A549 (cell line): ENCODE measurements at regions not wholly inside any gene's neighbourhood (a gene's known extent, or its start where the extent isn't known, plus 50 kb on each side); places are given as distances from the start of the nearest gene placed in this dataset.

Experiments
- ATAC-seq, 2 experiments: fragments of 200-7000 bp in 1 of 2; fragments of >200 bp in 1 of 2; cut with Nextera tagmentation in 1 of 2; cut with Tn5 transposase in 1 of 2; 3 replicates each; pipeline versions ENCODE4 v1.8.0 to v1.9.1; 2018 to 2020; ENCODE audit warnings: mild to moderate bottlenecking in 1 of 2, moderate library complexity in 1 of 2
- CTCF ChIA-PET: fragments of 300-600 bp; sonication (Branson Sonifier 250); formaldehyde crosslinking; extraction: SDS; loops from one replicate; lab custom pipeline; 2021; ENCODE audit warnings: antibody characterized with exemption, inconsistent platforms; lab: Yijun Ruan, JAX
- POLR2A ChIA-PET: fragments of 350-600 bp; formaldehyde crosslinking; extraction: SDS; loops from one replicate; lab custom pipeline; 2021; ENCODE audit warnings: antibody characterized with exemption, inconsistent platforms; lab: Yijun Ruan, JAX
- DNase-seq, 2 experiments: peaks; one replicate each; pipeline versions ENCODE4 v3.0.0 to v3.0.0-alpha.2; 2011 to 2016; ENCODE audit warnings: low read depth in 1 of 2, low spot score in 1 of 2
- FAIRE-seq: peaks from 2 replicates; lab custom pipeline; 2011; peaks lifted over from hg19 to GRCh38; lab: Jason Lieb, UNC
- H3K27ac ChIP-seq, 2 experiments: fragments of >200 bp; sonication (Bioruptor Twin); formaldehyde crosslinking; 3 replicates each; pipeline ENCODE4 v1.5.1; 2016 to 2017
- H3K4me1 ChIP-seq: fragments of >200 bp; sonication (Bioruptor Twin); formaldehyde crosslinking; 3 replicates; pipeline ENCODE4 v1.6.1; 2016
- H3K4me2 ChIP-seq: fragments of >200 bp; sonication (Bioruptor Twin); formaldehyde crosslinking; 3 replicates; pipeline ENCODE4 v1.6.1; 2016
- H3K4me3 ChIP-seq: fragments of >200 bp; sonication (Bioruptor Twin); formaldehyde crosslinking; 3 replicates; pipeline ENCODE4 v1.5.1; 2016
- H3K9me3 ChIP-seq: fragments of >200 bp; sonication (Bioruptor Twin); formaldehyde crosslinking; 3 replicates; pipeline ENCODE4 v1.6.1; 2016
- CBX2 ChIP-seq: fragments of 200-600 bp; sonication (generic); IDR thresholded peaks from 2 replicates; pipeline ENCODE4 v1.6.1; 2016; ENCODE audit warnings: low read depth, mild to moderate bottlenecking, borderline replicate concordance
- CBX8 ChIP-seq: fragments of 200-600 bp; sonication (generic); IDR thresholded peaks from 2 replicates; pipeline ENCODE4 v1.6.1; 2016
- CEBPB ChIP-seq, 2 experiments: fragments of >200 bp in 1 of 2; sonication (Bioruptor Twin) in 1 of 2; formaldehyde crosslinking in 1 of 2; IDR thresholded peaks; 2 replicates each; pipeline ENCODE4 v1.6.1; 2012 to 2016
- CHD2 ChIP-seq: fragments of 150-350 bp; IDR thresholded peaks from 2 replicates; pipeline ENCODE4 v1.6.1; 2014; ENCODE audit warnings: low read length; ENCODE audit not compliant: partially characterized antibody
- EHF ChIP-seq: fragments of 250-450 bp; sonication (Bioruptor Pico); IDR thresholded peaks from 2 replicates; pipeline ENCODE4 v1.5.0; 2020; ENCODE audit warnings: mild to moderate bottlenecking
- EP300 ChIP-seq, 2 experiments: fragments of >200 bp; sonication (Bioruptor Twin); formaldehyde crosslinking; IDR thresholded peaks; 2 replicates in 1 of 2; 3 replicates in 1 of 2; pipeline ENCODE4 v1.6.1; 2016 to 2017
- FOXS1 ChIP-seq: fragments of 250-450 bp; sonication (Bioruptor Pico); IDR thresholded peaks from 2 replicates; pipeline ENCODE4 v1.5.0; 2020; ENCODE audit warnings: mild to moderate bottlenecking, moderate library complexity
- GATA3 ChIP-seq: IDR thresholded peaks from 2 replicates; pipeline ENCODE4 v1.6.1; 2012; ENCODE audit warnings: borderline replicate concordance
- HES2 ChIP-seq: fragments of >200 bp; sonication (Bioruptor Twin); formaldehyde crosslinking; IDR thresholded peaks from 2 replicates; pipeline ENCODE4 v1.6.1; 2016
- HMGXB4 ChIP-seq: fragments of 250-450 bp; sonication (Bioruptor Pico); IDR thresholded peaks from 2 replicates; pipeline ENCODE4 v1.5.0; 2021; ENCODE audit warnings: mild to moderate bottlenecking, moderate library complexity, borderline replicate concordance
- JUN ChIP-seq, 2 experiments: fragments of >200 bp; sonication (Bioruptor Twin); formaldehyde crosslinking; IDR thresholded peaks; 2 replicates in 1 of 2; 3 replicates in 1 of 2; pipeline ENCODE4 v1.6.1; 2016 to 2017
- KDM5A ChIP-seq: fragments of 200-600 bp; sonication (generic); IDR thresholded peaks from 2 replicates; pipeline ENCODE4 v1.6.1; 2016; ENCODE audit warnings: antibody characterized with exemption, mild to moderate bottlenecking
- MYC ChIP-seq: IDR thresholded peaks from 2 replicates; pipeline ENCODE4 v1.6.1; 2012; ENCODE audit warnings: mild to moderate bottlenecking, inconsistent platforms, low read length, improper control_type of control experiment, borderline replicate concordance
- PHF8 ChIP-seq: fragments of 200-600 bp; sonication (generic); IDR thresholded peaks from 2 replicates; pipeline ENCODE4 v1.6.1; 2016; ENCODE audit warnings: low read depth, mild to moderate bottlenecking, antibody characterized with exemption, moderate library complexity, borderline replicate concordance
- POLR2A ChIP-seq: IDR thresholded peaks from 2 replicates; pipeline ENCODE4 v1.6.1; 2012; ENCODE audit warnings: mild to moderate bottlenecking, low read length
- RAD21 ChIP-seq, 2 experiments: fragments of >200 bp in 1 of 2; sonication (Bioruptor Twin) in 1 of 2; formaldehyde crosslinking in 1 of 2; IDR thresholded peaks in 1 of 2; conservative IDR thresholded peaks in 1 of 2; 2 replicates in 1 of 2; 3 replicates in 1 of 2; pipeline ENCODE4 v1.6.1; 2012 to 2018; ENCODE audit warnings: inconsistent platforms in 1 of 2
- SMC3 ChIP-seq: fragments of >200 bp; sonication (Bioruptor Twin); formaldehyde crosslinking; IDR thresholded peaks from 3 replicates; pipeline ENCODE4 v1.6.1; 2018; ENCODE audit warnings: inconsistent platforms
- SREBF2 ChIP-seq: fragments of 450-650 bp; IDR thresholded peaks from 2 replicates; pipeline ENCODE4 v1.6.1; 2014; ENCODE audit warnings: mild to moderate bottlenecking, moderate library complexity
- TP53 ChIP-seq: fragments of 250-450 bp; sonication (Bioruptor Pico); IDR thresholded peaks from 2 replicates; pipeline ENCODE4 v1.5.0; 2021; ENCODE audit warnings: mild to moderate bottlenecking, moderate library complexity
- WGBS: methylation state at CpG from one replicate; pipeline ENCODE4 v1.1.6; 2017; ENCODE audit errors: missing lambda C conversion rate; 5-methylcytosine and 5-hydroxymethylcytosine counted together
- TF ChIP-seq, protein P1 (sequence below): fragments of 150-350 bp; IDR thresholded peaks from 2 replicates; pipeline ENCODE4 v1.6.1; 2014; ENCODE audit warnings: low read depth, mild to moderate bottlenecking, low read length
- TF ChIP-seq, protein P2 (sequence below): fragments of >200 bp; sonication (Bioruptor Twin); formaldehyde crosslinking; IDR thresholded peaks from 3 replicates; pipeline ENCODE4 v1.5.1; 2016
- TF ChIP-seq, protein P3 (sequence below): fragments of 250-450 bp; sonication (Bioruptor Pico); IDR thresholded peaks from 2 replicates; pipeline ENCODE4 v1.5.0; 2020; ENCODE audit warnings: low read depth, mild to moderate bottlenecking, moderate library complexity
- TF ChIP-seq, protein P4 (sequence below): fragments of >200 bp; sonication (Bioruptor Twin); formaldehyde crosslinking; IDR thresholded peaks from 3 replicates; pipeline ENCODE4 v1.6.1; 2016

- CTCF ChIA-PET = no interaction called here
These were observed 57.8 kb upstream of the TPP2 start for GRCh38 chr13:102538938-102539337.

GRCh38 chr13:102536695-102537485, 59.9 kb upstream of the TPP2 start:
- H3K4me1 ChIP-seq = no peaks in the 10 kb centered on the region
- H3K27ac ChIP-seq = no peak overlapping the region
- H3K4me2 ChIP-seq = no peak overlapping the region
- CTCF ChIA-PET = interaction anchor here (1.0 kb wide), 1 partner anchor 30 kb away, joined by 3 read pairs; no protein-coding TSS in a partner anchor
- WGBS = 8% methylated on average over 4 of the region's 8 CpGs
- no peak overlapping the region for H3K4me3 ChIP-seq
- H3K9me3 ChIP-seq = no peaks in the 10 kb centered on the region
- ATAC-seq = no peak
- no peak for FAIRE-seq
- no peak for DNase-seq
- POLR2A ChIA-PET = no interaction called here
- no peak for TF ChIP-seq RAD21 (conservative IDR thresholded peaks at IDR 0.05 in 1 of 2, IDR thresholded peaks at IDR 0.05 in 1 of 2)
- no peak for TF ChIP-seq KDM5A
- no peak for TF ChIP-seq GATA3
- TF ChIP-seq, protein P1, sequence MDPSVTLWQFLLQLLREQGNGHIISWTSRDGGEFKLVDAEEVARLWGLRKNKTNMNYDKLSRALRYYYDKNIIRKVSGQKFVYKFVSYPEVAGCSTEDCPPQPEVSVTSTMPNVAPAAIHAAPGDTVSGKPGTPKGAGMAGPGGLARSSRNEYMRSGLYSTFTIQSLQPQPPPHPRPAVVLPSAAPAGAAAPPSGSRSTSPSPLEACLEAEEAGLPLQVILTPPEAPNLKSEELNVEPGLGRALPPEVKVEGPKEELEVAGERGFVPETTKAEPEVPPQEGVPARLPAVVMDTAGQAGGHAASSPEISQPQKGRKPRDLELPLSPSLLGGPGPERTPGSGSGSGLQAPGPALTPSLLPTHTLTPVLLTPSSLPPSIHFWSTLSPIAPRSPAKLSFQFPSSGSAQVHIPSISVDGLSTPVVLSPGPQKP = no peak
- no peak for TF ChIP-seq EP300 (IDR thresholded peaks at IDR 0.05)
- no peak for TF ChIP-seq FOXS1
- no peak for TF ChIP-seq CBX8

More at GRCh38 chr13:102538938-102539337, 57.8 kb upstream of the TPP2 start:
- H3K9me3 ChIP-seq = no peaks in the 10 kb centered on the region
- DNase-seq (no peak), ATAC-seq (no peak)
- TF ChIP-seq RAD21 (conservative IDR thresholded peaks at IDR 0.05 in 1 of 2, IDR thresholded peaks at IDR 0.05 in 1 of 2) (no peak), HES2 (no peak), POLR2A (no peak), MYC (no peak), EP300 (IDR thresholded peaks at IDR 0.05) (no peak), EHF (CRISPR knock-in tag) (no peak), TP53 (CRISPR knock-in tag) (no peak), CEBPB (IDR thresholded peaks at IDR 0.05) (no peak), CBX2 (no peak), CHD2 (no peak), HMGXB4 (CRISPR knock-in tag) (no peak), SMC3 (no peak), JUN (IDR thresholded peaks at IDR 0.05) (no peak), SREBF2 (no peak), PHF8 (no peak)
- TF ChIP-seq, protein P1 = no peak
- TF ChIP-seq, protein P2, sequence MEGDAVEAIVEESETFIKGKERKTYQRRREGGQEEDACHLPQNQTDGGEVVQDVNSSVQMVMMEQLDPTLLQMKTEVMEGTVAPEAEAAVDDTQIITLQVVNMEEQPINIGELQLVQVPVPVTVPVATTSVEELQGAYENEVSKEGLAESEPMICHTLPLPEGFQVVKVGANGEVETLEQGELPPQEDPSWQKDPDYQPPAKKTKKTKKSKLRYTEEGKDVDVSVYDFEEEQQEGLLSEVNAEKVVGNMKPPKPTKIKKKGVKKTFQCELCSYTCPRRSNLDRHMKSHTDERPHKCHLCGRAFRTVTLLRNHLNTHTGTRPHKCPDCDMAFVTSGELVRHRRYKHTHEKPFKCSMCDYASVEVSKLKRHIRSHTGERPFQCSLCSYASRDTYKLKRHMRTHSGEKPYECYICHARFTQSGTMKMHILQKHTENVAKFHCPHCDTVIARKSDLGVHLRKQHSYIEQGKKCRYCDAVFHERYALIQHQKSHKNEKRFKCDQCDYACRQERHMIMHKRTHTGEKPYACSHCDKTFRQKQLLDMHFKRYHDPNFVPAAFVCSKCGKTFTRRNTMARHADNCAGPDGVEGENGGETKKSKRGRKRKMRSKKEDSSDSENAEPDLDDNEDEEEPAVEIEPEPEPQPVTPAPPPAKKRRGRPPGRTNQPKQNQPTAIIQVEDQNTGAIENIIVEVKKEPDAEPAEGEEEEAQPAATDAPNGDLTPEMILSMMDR = no peak
- TF ChIP-seq, protein P3, sequence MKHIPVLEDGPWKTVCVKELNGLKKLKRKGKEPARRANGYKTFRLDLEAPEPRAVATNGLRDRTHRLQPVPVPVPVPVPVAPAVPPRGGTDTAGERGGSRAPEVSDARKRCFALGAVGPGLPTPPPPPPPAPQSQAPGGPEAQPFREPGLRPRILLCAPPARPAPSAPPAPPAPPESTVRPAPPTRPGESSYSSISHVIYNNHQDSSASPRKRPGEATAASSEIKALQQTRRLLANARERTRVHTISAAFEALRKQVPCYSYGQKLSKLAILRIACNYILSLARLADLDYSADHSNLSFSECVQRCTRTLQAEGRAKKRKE (CRISPR knock-in tag) = no peak
- TF ChIP-seq, protein P4, sequence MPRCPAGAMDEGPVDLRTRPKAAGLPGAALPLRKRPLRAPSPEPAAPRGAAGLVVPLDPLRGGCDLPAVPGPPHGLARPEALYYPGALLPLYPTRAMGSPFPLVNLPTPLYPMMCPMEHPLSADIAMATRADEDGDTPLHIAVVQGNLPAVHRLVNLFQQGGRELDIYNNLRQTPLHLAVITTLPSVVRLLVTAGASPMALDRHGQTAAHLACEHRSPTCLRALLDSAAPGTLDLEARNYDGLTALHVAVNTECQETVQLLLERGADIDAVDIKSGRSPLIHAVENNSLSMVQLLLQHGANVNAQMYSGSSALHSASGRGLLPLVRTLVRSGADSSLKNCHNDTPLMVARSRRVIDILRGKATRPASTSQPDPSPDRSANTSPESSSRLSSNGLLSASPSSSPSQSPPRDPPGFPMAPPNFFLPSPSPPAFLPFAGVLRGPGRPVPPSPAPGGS = no peak
- TF ChIP-seq, all 56 proteins: peak for 0
- FAIRE-seq = no peak
- POLR2A ChIA-PET = no interaction called here
- no peak overlapping the region for H3K27ac ChIP-seq
- H3K4me1 ChIP-seq = no peaks in the 10 kb centered on the region
- 28% methylated on average over 3 of the region's 3 CpGs for WGBS
- no peak overlapping the region for H3K4me3 ChIP-seq
- H3K4me2 ChIP-seq = no peak overlapping the region
